Neural progenitor cell (in vitro differentiated cells): ENCODE measurements at regions not wholly inside any gene's neighbourhood (a gene's known extent, or its start where the extent isn't known, plus 50 kb on each side); places are given as distances from the start of the nearest gene placed in this dataset.

Source experiments
- CTCF ChIP-seq: fragments of 200-600 bp; sonication (generic); IDR thresholded peaks from 2 replicates; pipeline ENCODE4 v1.5.1; 2017; ENCODE audit warnings: antibody characterized with exemption, mild to moderate bottlenecking
- EZH2 ChIP-seq: fragments of 200-600 bp; sonication (generic); IDR thresholded peaks from 2 replicates; pipeline ENCODE4 v1.6.1; 2017; ENCODE audit warnings: antibody characterized with exemption, mild to moderate bottlenecking, moderate library complexity

- TF ChIP-seq CTCF (no peak), EZH2 (no peak)
Measured at GRCh38 chr12:3354586-3354985, 136.4 kb upstream of the PRMT8 start.
